Calu3 (cell line): ENCODE measurements at regions not wholly inside any gene's neighbourhood (a gene's known extent, or its start where the extent isn't known, plus 50 kb on each side); places are given as distances from the start of the nearest gene placed in this dataset.
A peak's percentile ranks its signal among the peaks of the same experiment; 100 is the strongest.

Experiments
- BruUV-seq: library from RNA; stranded (reverse); fragments of 400-500 nt; replicated peaks from 2 replicates; lab custom pipeline; 2021; lab: Mats Ljungman, UMichigan
- CTCF ChIA-PET: fragments of 300-600 bp; sonication (Branson Sonifier 250); formaldehyde crosslinking; loops from one replicate; lab custom pipeline; 2022; ENCODE audit warnings: antibody characterized with exemption; lab: Charles Lee
- DNase-seq: peaks from one replicate; pipeline ENCODE4 v3.0.0; 2022
- H3K27ac Mint-ChIP-seq: one replicate; pipeline ENCODE4 v1.8.0; 2022; ENCODE audit warnings: mixed read lengths; ENCODE audit not compliant: unreplicated experiment
- H3K27me3 Mint-ChIP-seq: one replicate; pipeline ENCODE4 v1.8.0; 2022; ENCODE audit warnings: mixed read lengths; ENCODE audit not compliant: unreplicated experiment
- H3K36me3 Mint-ChIP-seq: one replicate; pipeline ENCODE4 v1.8.0; 2022; ENCODE audit warnings: mild to moderate bottlenecking, moderate library complexity, mixed read lengths; ENCODE audit not compliant: insufficient read depth, unreplicated experiment
- H3K4me1 Mint-ChIP-seq: one replicate; pipeline ENCODE4 v1.8.0; 2022; ENCODE audit warnings: mild to moderate bottlenecking, low read depth, mixed read lengths; ENCODE audit not compliant: unreplicated experiment
- H3K4me3 Mint-ChIP-seq: one replicate; pipeline ENCODE4 v1.8.0; 2022; ENCODE audit warnings: mild to moderate bottlenecking, low read depth, moderate library complexity, mixed read lengths; ENCODE audit not compliant: unreplicated experiment
- H3K9me3 Mint-ChIP-seq: one replicate; pipeline ENCODE4 v1.8.0; 2022; ENCODE audit warnings: low read depth, mixed read lengths; ENCODE audit not compliant: unreplicated experiment
- intact Hi-C: fragments of 100-400 bp; cut with micrococcal nuclease; formaldehyde crosslinking; loops from one replicate; pipeline ENCODE4 v1.10.0; 2022; ENCODE audit not compliant: unreplicated experiment
- TF ChIP-seq, protein P1 (sequence below): fragments of 200-600 bp; IDR thresholded peaks from one replicate; pipeline ENCODE4 v1.8.0; 2022; ENCODE audit warnings: antibody characterized with exemption; ENCODE audit not compliant: unreplicated experiment

GRCh38 chr5:159773062-159773924, 143.0 kb upstream of the ADRA1B start:
- Mint-ChIP-seq H3K4me3 (peak overlapping the region; percentile 64), H3K27me3 (peaks cover 3% of the 10 kb centered on the region), H3K27ac (peak overlapping the region; percentile 67), H3K4me1 (peaks cover 21% of the 10 kb centered on the region), H3K9me3 (no peaks in the 10 kb centered on the region), H3K36me3 (peaks cover 6% of the 10 kb centered on the region)
- DNase-seq: peak; percentile 77
- CTCF ChIA-PET: interaction anchor here (0.6 to 1.1 kb wide), 3 partner anchors 139 to 1341 kb away, joined by 3 to 4 read pairs (median 3); no protein-coding TSS in a partner anchor
- TF ChIP-seq, protein P1, sequence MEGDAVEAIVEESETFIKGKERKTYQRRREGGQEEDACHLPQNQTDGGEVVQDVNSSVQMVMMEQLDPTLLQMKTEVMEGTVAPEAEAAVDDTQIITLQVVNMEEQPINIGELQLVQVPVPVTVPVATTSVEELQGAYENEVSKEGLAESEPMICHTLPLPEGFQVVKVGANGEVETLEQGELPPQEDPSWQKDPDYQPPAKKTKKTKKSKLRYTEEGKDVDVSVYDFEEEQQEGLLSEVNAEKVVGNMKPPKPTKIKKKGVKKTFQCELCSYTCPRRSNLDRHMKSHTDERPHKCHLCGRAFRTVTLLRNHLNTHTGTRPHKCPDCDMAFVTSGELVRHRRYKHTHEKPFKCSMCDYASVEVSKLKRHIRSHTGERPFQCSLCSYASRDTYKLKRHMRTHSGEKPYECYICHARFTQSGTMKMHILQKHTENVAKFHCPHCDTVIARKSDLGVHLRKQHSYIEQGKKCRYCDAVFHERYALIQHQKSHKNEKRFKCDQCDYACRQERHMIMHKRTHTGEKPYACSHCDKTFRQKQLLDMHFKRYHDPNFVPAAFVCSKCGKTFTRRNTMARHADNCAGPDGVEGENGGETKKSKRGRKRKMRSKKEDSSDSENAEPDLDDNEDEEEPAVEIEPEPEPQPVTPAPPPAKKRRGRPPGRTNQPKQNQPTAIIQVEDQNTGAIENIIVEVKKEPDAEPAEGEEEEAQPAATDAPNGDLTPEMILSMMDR: peak; percentile 48
- intact Hi-C loops: loop anchor here (2.0 to 10.0 kb wide), 3 partner anchors 138 to 258 kb away; no protein-coding TSS in a partner anchor
- BruUV-seq: no TSS peak

DNA sequence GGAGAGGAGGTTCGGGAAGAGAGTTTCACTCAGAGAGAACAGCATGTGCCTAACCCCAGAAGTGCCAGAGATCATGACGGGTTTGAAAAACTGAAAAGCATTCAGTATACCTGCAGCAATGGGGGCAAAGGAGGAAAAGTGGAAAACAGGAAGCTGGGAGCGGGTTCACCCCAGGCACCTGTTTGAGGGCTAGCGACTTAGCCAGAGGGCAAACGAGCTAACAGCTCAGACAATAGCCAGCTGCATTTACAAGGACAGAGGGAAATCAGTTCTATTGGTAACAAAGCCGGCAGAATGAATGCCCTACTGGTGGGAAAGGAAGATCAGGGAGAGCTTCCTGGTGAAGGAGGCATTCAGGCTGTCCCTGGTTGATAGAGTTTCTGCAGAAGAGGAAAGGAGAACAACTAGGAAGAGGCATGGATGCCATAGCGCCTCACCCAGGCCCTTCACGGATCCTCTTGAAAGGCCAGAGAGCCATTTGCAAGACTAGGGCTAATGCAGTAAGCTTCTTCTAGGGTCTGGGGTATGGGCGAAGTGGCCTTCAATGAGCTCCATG, 141.7 kb upstream of the ADRA1B start:
- TF ChIP-seq, protein P1: no peak
- Mint-ChIP-seq H3K27me3 (no peaks in the 10 kb centered on the region), H3K9me3 (no peaks in the 10 kb centered on the region), H3K4me1 (peaks cover 28% of the 10 kb centered on the region), H3K27ac (no peak overlapping the region), H3K4me3 (no peak overlapping the region), H3K36me3 (peaks cover 6% of the 10 kb centered on the region)
- CTCF ChIA-PET: interaction anchor here (0.6 kb wide), 1 partner anchor 156 kb away, joined by 5 read pairs; no protein-coding TSS in a partner anchor
- DNase-seq: no peak
- BruUV-seq: no TSS peak
- intact Hi-C loops: loop anchor here (10.0 kb wide), 2 partner anchors 210 to 260 kb away; no protein-coding TSS in a partner anchor

GRCh38 chr5:159775890-159776289, 140.4 kb upstream of the ADRA1B start:
- Mint-ChIP-seq H3K36me3 (peaks cover 6% of the 10 kb centered on the region), H3K4me1 (peaks cover 38% of the 10 kb centered on the region), H3K27me3 (no peaks in the 10 kb centered on the region), H3K9me3 (peaks cover 3% of the 10 kb centered on the region), H3K4me3 (no peak overlapping the region), H3K27ac (no peak overlapping the region)
- no TSS peak for BruUV-seq
- intact Hi-C loops: loop anchor here (10.0 kb wide), 2 partner anchors 209 to 261 kb away; no protein-coding TSS in a partner anchor
- TF ChIP-seq, protein P1: no peak
- DNase-seq: no peak
- CTCF ChIA-PET: no interaction called here

- Mint-ChIP-seq H3K27me3 (no peaks in the 10 kb centered on the region), H3K4me1 (peaks cover 38% of the 10 kb centered on the region)
- TF ChIP-seq, protein P1: no peak
Observed at GRCh38 chr5:159777049-159777660, 139.1 kb upstream of the ADRA1B start.

More at GRCh38 chr5:159777049-159777660, 139.1 kb upstream of the ADRA1B start:
- peaks cover 6% of the 10 kb centered on the region for H3K36me3 Mint-ChIP-seq
- H3K9me3 Mint-ChIP-seq: peaks cover 3% of the 10 kb centered on the region
- H3K4me3 Mint-ChIP-seq: no peak overlapping the region
- CTCF ChIA-PET: no interaction called here
- no peak for DNase-seq
- BruUV-seq: no TSS peak
- H3K27ac Mint-ChIP-seq: no peak overlapping the region
- intact Hi-C loops: loop anchor here (10.0 kb wide), 2 partner anchors 208 to 262 kb away; no protein-coding TSS in a partner anchor
